Tibial artery (tissue), 4 donors: ENCODE measurements at regions not wholly inside any gene's neighbourhood (a gene's known extent, or its start where the extent isn't known, plus 50 kb on each side); places are given as distances from the start of the nearest gene placed in this dataset.

ENCODE experiments used
- DNase-seq, 2 donors: peaks; one replicate each; pipeline ENCODE4 v3.0.0-alpha.2; 2019
- H3K27ac ChIP-seq, 2 donors: fragments of 200-600 bp; sonication (generic) in 1 of 2; 1 replicate in 1 of 2; 2 replicates in 1 of 2; pipeline ENCODE4 v1.5.1; 2018 to 2019; ENCODE audit warnings: mild to moderate bottlenecking in 1 of 2
- H3K27me3 ChIP-seq, 2 donors: fragments of 200-600 bp; sonication (generic) in 1 of 2; one replicate each; pipeline versions ENCODE4 v1.5.1 to v1.6.0; 2016 to 2019
- H3K36me3 ChIP-seq, 3 donors: fragments of 200-600 bp; sonication (generic) in 2 of 3; one replicate each; pipeline ENCODE4 v1.5.1; 2016 to 2019; ENCODE audit warnings: mild to moderate bottlenecking in 2 of 3
- H3K4me1 ChIP-seq, 4 donors: fragments of 200-600 bp; sonication (generic) in 2 of 4; 1 replicate in 3 of 4; 2 replicates in 1 of 4; pipeline ENCODE4 v1.5.1; 2016 to 2019
- H3K4me3 ChIP-seq, 2 donors: fragments of 200-600 bp; sonication (generic) in 1 of 2; 1 replicate in 1 of 2; 2 replicates in 1 of 2; pipeline ENCODE4 v1.5.1; 2018 to 2019; ENCODE audit warnings: mild to moderate bottlenecking in 2 of 2
- H3K9me3 ChIP-seq, 3 donors: fragments of 200-600 bp; sonication (generic) in 1 of 3; one replicate each; pipeline ENCODE4 v1.5.1; 2016 to 2019
- CTCF ChIP-seq, 2 experiments: fragments of 200-600 bp in 1 of 2; fragments of 450-650 bp in 1 of 2; IDR thresholded peaks; one replicate each; pipeline ENCODE4 v1.5.1; 2017 to 2019; ENCODE audit warnings: antibody characterized with exemption in 2 of 2, mild to moderate bottlenecking in 1 of 2, moderate library complexity in 1 of 2
- intact Hi-C: fragments of 100-400 bp; cut with DNase I; formaldehyde crosslinking; loops from one replicate; pipeline ENCODE4 v1.15.0; 2023; ENCODE audit warnings: low total_unique reads

GRCh38 chr12:88767699-88768098 lies 187.4 kb upstream of the KITLG start:
- Histone ChIP-seq H3K4me3 (no peak overlapping the region), H3K9me3 (no peaks in the 10 kb centered on the region), H3K4me1 (no peaks in the 10 kb centered on the region), H3K36me3 (no peaks in the 10 kb centered on the region), H3K27ac (no peak overlapping the region), H3K27me3 (no peaks in the 10 kb centered on the region)
- intact Hi-C loops: no loop called here
- DNase-seq: no peak
- no peak for TF ChIP-seq CTCF (IDR thresholded peaks at IDR 0.05)

- intact Hi-C loops: no loop called here
- Histone ChIP-seq H3K27ac (no peak overlapping the region), H3K4me3 (no peak overlapping the region)
These were observed 184.7 kb upstream of the KITLG start for GRCh38 chr12:88764781-88765480.

GRCh38 chr12:88763536-88764100 lies 183.3 kb upstream of the KITLG start:
- no peak for DNase-seq
- no peak overlapping the region for H3K27ac ChIP-seq
- no peaks in the 10 kb centered on the region for H3K4me1 ChIP-seq
- no peaks in the 10 kb centered on the region for H3K27me3 ChIP-seq
- H3K36me3 ChIP-seq: no peaks in the 10 kb centered on the region
- H3K4me3 ChIP-seq: no peak overlapping the region
- no peak for TF ChIP-seq CTCF (IDR thresholded peaks at IDR 0.05)
- no peaks in the 10 kb centered on the region for H3K9me3 ChIP-seq
- intact Hi-C loops: no loop called here

More at GRCh38 chr12:88764781-88765480, 184.7 kb upstream of the KITLG start:
- no peaks in the 10 kb centered on the region for H3K9me3 ChIP-seq
- TF ChIP-seq CTCF (IDR thresholded peaks at IDR 0.05): no peak
- no peaks in the 10 kb centered on the region for H3K36me3 ChIP-seq
- no peaks in the 10 kb centered on the region for H3K27me3 ChIP-seq
- no peak for DNase-seq
- H3K4me1 ChIP-seq: no peaks in the 10 kb centered on the region

- Histone ChIP-seq H3K36me3 (no peaks in the 10 kb centered on the region), H3K4me3 (no peak overlapping the region), H3K4me1 (no peaks in the 10 kb centered on the region), H3K27me3 (no peaks in the 10 kb centered on the region), H3K27ac (no peak overlapping the region), H3K9me3 (no peaks in the 10 kb centered on the region)
- no peak for DNase-seq
- intact Hi-C loops: no loop called here
- TF ChIP-seq CTCF (IDR thresholded peaks at IDR 0.05): no peak
These were observed 177.9 kb upstream of the KITLG start for GRCh38 chr12:88758176-88758575.

- intact Hi-C loops: no loop called here
- TF ChIP-seq CTCF (IDR thresholded peaks at IDR 0.05): no peak
These were observed 176.6 kb upstream of the KITLG start for GRCh38 chr12:88756917-88757316.

More at GRCh38 chr12:88756917-88757316, 176.6 kb upstream of the KITLG start:
- Histone ChIP-seq H3K9me3 (no peaks in the 10 kb centered on the region), H3K4me1 (no peaks in the 10 kb centered on the region), H3K36me3 (no peaks in the 10 kb centered on the region), H3K4me3 (no peak overlapping the region), H3K27me3 (no peaks in the 10 kb centered on the region), H3K27ac (no peak overlapping the region)
- DNase-seq: no peak
